HG02610 (cell line): ENCODE measurements at regions not wholly inside any gene's neighbourhood (a gene's known extent, or its start where the extent isn't known, plus 50 kb on each side); places are given as distances from the start of the nearest gene placed in this dataset.
A peak's percentile ranks its signal among the peaks of the same experiment; 100 is the strongest.

ENCODE experiments used
- ATAC-seq: cut with Tn5 transposase; IDR thresholded peaks from one replicate; pipeline ENCODE4 v1.9.1; 2021; ENCODE audit warnings: mild to moderate bottlenecking, moderate library complexity; ENCODE audit not compliant: unreplicated experiment

- no peak for ATAC-seq
Measured at GRCh38 chr10:78912361-78913218, 156.2 kb upstream of the ZMIZ1 start.

GRCh38 chr10:78913219-78914059 lies 155.3 kb upstream of the ZMIZ1 start:
- ATAC-seq = no peak

- no peak for ATAC-seq
Measured at GRCh38 chr10:78914060-78914378, 154.7 kb upstream of the ZMIZ1 start.

- peak; percentile 63 for ATAC-seq
Measured at GRCh38 chr10:78914502-78915189, 154.1 kb upstream of the ZMIZ1 start.

- peak; percentile 36 for ATAC-seq
Measured at GRCh38 chr10:78915190-78915518, 153.6 kb upstream of the ZMIZ1 start.

- no peak for ATAC-seq
Measured at GRCh38 chr10:78916227-78916626, 152.5 kb upstream of the ZMIZ1 start.

- no peak for ATAC-seq
Measured at GRCh38 chr10:78919181-78919966, 149.4 kb upstream of the ZMIZ1 start.

- no peak for ATAC-seq
Measured at GRCh38 chr10:78920011-78920410, 148.8 kb upstream of the ZMIZ1 start.

- ATAC-seq = no peak
Measured at GRCh38 chr10:78921895-78922294, 146.9 kb upstream of the ZMIZ1 start.

- no peak for ATAC-seq
Measured at GRCh38 chr10:78923647-78924318, 145.0 kb upstream of the ZMIZ1 start.

- ATAC-seq = no peak
Measured at GRCh38 chr10:78924319-78925003, 144.3 kb upstream of the ZMIZ1 start.

GRCh38 chr10:78925275-78925674 lies 143.5 kb upstream of the ZMIZ1 start:
- ATAC-seq = no peak

GRCh38 chr10:78925800-78926319 lies 142.9 kb upstream of the ZMIZ1 start:
- no peak for ATAC-seq

- no peak for ATAC-seq
Measured at GRCh38 chr10:78927257-78927995, 141.3 kb upstream of the ZMIZ1 start.

GRCh38 chr10:78928330-78928729 lies 140.4 kb upstream of the ZMIZ1 start:
- no peak for ATAC-seq

- no peak for ATAC-seq
Measured at GRCh38 chr10:78929541-78929940, 139.2 kb upstream of the ZMIZ1 start.

GRCh38 chr10:78931321-78932053 lies 137.3 kb upstream of the ZMIZ1 start:
- no peak for ATAC-seq

- no peak for ATAC-seq
Measured at GRCh38 chr10:78932054-78932386, 136.7 kb upstream of the ZMIZ1 start.
